GM23338 (cell line): ENCODE measurements at regions not wholly inside any gene's neighbourhood (a gene's known extent, or its start where the extent isn't known, plus 50 kb on each side); places are given as distances from the start of the nearest gene placed in this dataset.
"Not testable (repeated sequence)": the region's sequence is repeated elsewhere in the genome, so short reads cannot be mapped to it uniquely, and the experiment has no call there.

Experiments
- ATAC-seq: fragments of 200-7000 bp; cut with Tn5 transposase; 3 replicates; pipeline ENCODE4 v1.9.1; 2020
- DNase-seq: peaks from one replicate; pipeline ENCODE4 v3.0.0-alpha.2; 2015; ENCODE audit warnings: low spot score
- H2AFZ ChIP-seq: fragments of 200-600 bp; sonication (generic); 2 replicates; pipeline ENCODE4 v1.8.0; 2016; ENCODE audit warnings: antibody characterized with exemption, mild to moderate bottlenecking, moderate library complexity
- H3F3A ChIP-seq: fragments of 200-600 bp; sonication (generic); replicated peaks from 2 replicates; pipeline ENCODE4 v1.8.0; 2017; ENCODE audit warnings: antibody characterized with exemption, mixed run types, low read depth
- H3K27ac ChIP-seq: fragments of 200-600 bp; sonication (generic); 2 replicates; pipeline ENCODE4 v1.6.1; 2016; ENCODE audit warnings: low read depth
- H3K27me3 ChIP-seq: fragments of 200-600 bp; sonication (generic); 2 replicates; pipeline ENCODE4 v1.8.0; 2016; ENCODE audit warnings: mild to moderate bottlenecking, mixed run types, moderate library complexity; ENCODE audit not compliant: insufficient read depth
- H3K36me3 ChIP-seq: fragments of 200-600 bp; sonication (generic); 2 replicates; pipeline ENCODE4 v1.8.0; 2016; ENCODE audit warnings: mild to moderate bottlenecking; ENCODE audit not compliant: insufficient read depth
- H3K4me1 ChIP-seq: fragments of 200-600 bp; sonication (generic); 2 replicates; pipeline ENCODE4 v1.8.0; 2016; ENCODE audit warnings: mild to moderate bottlenecking, moderate library complexity; ENCODE audit not compliant: insufficient read depth
- H3K4me2 ChIP-seq: fragments of 200-600 bp; sonication (generic); 2 replicates; pipeline ENCODE4 v1.7.1; 2017; ENCODE audit warnings: mixed run types
- H3K4me3 ChIP-seq: fragments of 200-600 bp; sonication (generic); 2 replicates; pipeline ENCODE4 v1.6.1; 2016; ENCODE audit warnings: mixed run types
- H3K79me2 ChIP-seq: fragments of 200-600 bp; sonication (generic); replicated peaks from 2 replicates; pipeline ENCODE4 v1.8.0; 2017; ENCODE audit warnings: mild to moderate bottlenecking; ENCODE audit not compliant: insufficient read depth
- H3K9me2 ChIP-seq: fragments of 200-600 bp; sonication (generic); 2 replicates; pipeline ENCODE4 v1.8.0; 2017; ENCODE audit not compliant: insufficient read depth
- H4K20me1 ChIP-seq: fragments of 200-600 bp; sonication (generic); replicated peaks from 2 replicates; pipeline ENCODE4 v1.8.0; 2017; ENCODE audit warnings: mild to moderate bottlenecking; ENCODE audit not compliant: insufficient read depth
- H3K27ac Mint-ChIP-seq: 2 replicates; pipeline ENCODE4 v1.8.0; 2020; ENCODE audit warnings: inconsistent platforms, mild to moderate bottlenecking, moderate library complexity, mixed read lengths
- H3K27me3 Mint-ChIP-seq: 3 replicates; pipeline ENCODE4 v1.8.0; 2022; ENCODE audit warnings: low read depth, mild to moderate bottlenecking, moderate library complexity, mixed read lengths, inconsistent platforms; ENCODE audit not compliant: insufficient read depth, poor library complexity
- H3K36me3 Mint-ChIP-seq: 3 replicates; pipeline ENCODE4 v1.8.0; 2021; ENCODE audit warnings: low read depth, mild to moderate bottlenecking, inconsistent platforms, moderate library complexity, mixed read lengths
- H3K4me1 Mint-ChIP-seq: 3 replicates; pipeline ENCODE4 v1.8.0; 2020; ENCODE audit warnings: mild to moderate bottlenecking, inconsistent platforms, mixed read lengths
- H3K4me3 Mint-ChIP-seq: 3 replicates; pipeline ENCODE4 v1.8.0; 2021; ENCODE audit warnings: moderate library complexity, mild to moderate bottlenecking, inconsistent platforms, mixed read lengths
- H3K9me3 Mint-ChIP-seq: 3 replicates; pipeline ENCODE4 v1.8.0; 2020; ENCODE audit warnings: moderate library complexity, mild to moderate bottlenecking, inconsistent platforms, mixed read lengths
- NANOG ChIP-seq: IDR thresholded peaks from 2 replicates; pipeline ENCODE4 v1.6.1; 2016; ENCODE audit warnings: antibody characterized with exemption, borderline replicate concordance
- ZNF114 ChIP-seq: fragments of 250-450 bp; sonication (Bioruptor Pico); IDR thresholded peaks from 2 replicates; pipeline ENCODE4 v1.5.0; 2020; ENCODE audit warnings: mild to moderate bottlenecking, moderate library complexity
- TF ChIP-seq, protein P1 (sequence below): fragments of 250-450 bp; sonication (Bioruptor Pico); IDR thresholded peaks from 2 replicates; pipeline ENCODE4 v1.5.0; 2020; ENCODE audit warnings: mild to moderate bottlenecking, moderate library complexity
- TF ChIP-seq, protein P2 (sequence below), 2 experiments: fragments of 200-600 bp in 1 of 2; sonication (generic) in 1 of 2; conservative IDR thresholded peaks; 2 replicates each; pipeline versions ENCODE4 v1.5.1 to v1.6.1; 2016 to 2017; ENCODE audit warnings: antibody characterized with exemption in 2 of 2, low read depth in 2 of 2, mild to moderate bottlenecking in 2 of 2, moderate library complexity in 1 of 2

DNA sequence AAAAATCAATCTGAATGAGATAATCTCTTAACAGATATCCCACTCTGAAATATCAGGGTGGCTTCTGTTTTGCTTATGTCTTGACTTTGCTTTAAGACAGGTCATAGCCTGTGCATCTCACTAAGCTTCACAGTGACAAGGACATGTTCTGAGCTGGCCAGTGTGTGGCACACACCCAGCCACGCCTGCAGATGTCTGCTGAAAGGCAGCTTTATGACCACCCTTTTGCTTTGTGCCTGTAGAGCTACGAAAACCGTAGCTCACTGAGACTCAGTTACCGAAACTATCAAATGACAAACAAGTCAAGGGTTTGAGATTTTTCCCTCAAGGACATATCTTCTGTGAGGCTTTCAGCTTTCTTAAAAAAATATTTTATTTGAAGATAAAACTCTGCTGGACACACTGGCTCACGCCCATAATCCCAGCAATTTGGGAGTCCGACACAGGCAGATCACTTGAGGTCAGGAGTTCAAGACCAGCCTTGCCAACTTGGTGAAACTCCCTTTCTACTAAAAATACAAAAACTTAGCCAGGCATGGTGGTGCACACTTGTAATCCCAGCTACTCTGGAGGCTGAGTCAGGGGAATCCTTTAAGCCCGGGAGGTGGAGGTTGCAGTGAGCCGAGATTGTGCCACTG, 233.2 kb downstream of the SPATA31A1 start (continued):
- TF ChIP-seq, protein P1, sequence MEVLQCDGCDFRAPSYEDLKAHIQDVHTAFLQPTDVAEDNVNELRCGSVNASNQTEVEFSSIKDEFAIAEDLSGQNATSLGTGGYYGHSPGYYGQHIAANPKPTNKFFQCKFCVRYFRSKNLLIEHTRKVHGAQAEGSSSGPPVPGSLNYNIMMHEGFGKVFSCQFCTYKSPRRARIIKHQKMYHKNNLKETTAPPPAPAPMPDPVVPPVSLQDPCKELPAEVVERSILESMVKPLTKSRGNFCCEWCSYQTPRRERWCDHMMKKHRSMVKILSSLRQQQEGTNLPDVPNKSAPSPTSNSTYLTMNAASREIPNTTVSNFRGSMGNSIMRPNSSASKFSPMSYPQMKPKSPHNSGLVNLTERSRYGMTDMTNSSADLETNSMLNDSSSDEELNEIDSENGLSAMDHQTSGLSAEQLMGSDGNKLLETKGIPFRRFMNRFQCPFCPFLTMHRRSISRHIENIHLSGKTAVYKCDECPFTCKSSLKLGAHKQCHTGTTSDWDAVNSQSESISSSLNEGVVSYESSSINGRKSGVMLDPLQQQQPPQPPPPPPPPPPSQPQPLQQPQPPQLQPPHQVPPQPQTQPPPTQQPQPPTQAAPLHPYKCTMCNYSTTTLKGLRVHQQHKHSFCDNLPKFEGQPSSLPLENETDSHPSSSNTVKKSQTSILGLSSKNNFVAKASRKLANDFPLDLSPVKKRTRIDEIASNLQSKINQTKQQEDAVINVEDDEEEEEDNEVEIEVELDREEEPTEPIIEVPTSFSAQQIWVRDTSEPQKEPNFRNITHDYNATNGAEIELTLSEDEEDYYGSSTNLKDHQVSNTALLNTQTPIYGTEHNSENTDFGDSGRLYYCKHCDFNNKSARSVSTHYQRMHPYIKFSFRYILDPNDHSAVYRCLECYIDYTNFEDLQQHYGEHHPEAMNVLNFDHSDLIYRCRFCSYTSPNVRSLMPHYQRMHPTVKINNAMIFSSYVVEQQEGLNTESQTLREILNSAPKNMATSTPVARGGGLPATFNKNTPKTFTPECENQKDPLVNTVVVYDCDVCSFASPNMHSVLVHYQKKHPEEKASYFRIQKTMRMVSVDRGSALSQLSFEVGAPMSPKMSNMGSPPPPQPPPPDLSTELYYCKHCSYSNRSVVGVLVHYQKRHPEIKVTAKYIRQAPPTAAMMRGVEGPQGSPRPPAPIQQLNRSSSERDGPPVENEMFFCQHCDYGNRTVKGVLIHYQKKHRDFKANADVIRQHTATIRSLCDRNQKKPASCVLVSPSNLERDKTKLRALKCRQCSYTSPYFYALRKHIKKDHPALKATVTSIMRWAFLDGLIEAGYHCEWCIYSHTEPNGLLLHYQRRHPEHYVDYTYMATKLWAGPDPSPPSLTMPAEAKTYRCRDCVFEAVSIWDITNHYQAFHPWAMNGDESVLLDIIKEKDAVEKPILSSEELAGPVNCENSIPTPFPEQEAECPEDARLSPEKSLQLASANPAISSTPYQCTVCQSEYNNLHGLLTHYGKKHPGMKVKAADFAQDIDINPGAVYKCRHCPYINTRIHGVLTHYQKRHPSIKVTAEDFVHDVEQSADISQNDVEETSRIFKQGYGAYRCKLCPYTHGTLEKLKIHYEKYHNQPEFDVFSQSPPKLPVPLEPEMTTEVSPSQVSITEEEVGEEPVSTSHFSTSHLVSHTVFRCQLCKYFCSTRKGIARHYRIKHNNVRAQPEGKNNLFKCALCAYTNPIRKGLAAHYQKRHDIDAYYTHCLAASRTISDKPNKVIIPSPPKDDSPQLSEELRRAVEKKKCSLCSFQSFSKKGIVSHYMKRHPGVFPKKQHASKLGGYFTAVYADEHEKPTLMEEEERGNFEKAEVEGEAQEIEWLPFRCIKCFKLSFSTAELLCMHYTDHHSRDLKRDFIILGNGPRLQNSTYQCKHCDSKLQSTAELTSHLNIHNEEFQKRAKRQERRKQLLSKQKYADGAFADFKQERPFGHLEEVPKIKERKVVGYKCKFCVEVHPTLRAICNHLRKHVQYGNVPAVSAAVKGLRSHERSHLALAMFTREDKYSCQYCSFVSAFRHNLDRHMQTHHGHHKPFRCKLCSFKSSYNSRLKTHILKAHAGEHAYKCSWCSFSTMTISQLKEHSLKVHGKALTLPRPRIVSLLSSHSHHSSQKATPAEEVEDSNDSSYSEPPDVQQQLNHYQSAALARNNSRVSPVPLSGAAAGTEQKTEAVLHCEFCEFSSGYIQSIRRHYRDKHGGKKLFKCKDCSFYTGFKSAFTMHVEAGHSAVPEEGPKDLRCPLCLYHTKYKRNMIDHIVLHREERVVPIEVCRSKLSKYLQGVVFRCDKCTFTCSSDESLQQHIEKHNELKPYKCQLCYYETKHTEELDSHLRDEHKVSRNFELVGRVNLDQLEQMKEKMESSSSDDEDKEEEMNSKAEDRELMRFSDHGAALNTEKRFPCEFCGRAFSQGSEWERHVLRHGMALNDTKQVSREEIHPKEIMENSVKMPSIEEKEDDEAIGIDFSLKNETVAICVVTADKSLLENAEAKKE: no peak
- TF ChIP-seq, protein P2, sequence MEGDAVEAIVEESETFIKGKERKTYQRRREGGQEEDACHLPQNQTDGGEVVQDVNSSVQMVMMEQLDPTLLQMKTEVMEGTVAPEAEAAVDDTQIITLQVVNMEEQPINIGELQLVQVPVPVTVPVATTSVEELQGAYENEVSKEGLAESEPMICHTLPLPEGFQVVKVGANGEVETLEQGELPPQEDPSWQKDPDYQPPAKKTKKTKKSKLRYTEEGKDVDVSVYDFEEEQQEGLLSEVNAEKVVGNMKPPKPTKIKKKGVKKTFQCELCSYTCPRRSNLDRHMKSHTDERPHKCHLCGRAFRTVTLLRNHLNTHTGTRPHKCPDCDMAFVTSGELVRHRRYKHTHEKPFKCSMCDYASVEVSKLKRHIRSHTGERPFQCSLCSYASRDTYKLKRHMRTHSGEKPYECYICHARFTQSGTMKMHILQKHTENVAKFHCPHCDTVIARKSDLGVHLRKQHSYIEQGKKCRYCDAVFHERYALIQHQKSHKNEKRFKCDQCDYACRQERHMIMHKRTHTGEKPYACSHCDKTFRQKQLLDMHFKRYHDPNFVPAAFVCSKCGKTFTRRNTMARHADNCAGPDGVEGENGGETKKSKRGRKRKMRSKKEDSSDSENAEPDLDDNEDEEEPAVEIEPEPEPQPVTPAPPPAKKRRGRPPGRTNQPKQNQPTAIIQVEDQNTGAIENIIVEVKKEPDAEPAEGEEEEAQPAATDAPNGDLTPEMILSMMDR (conservative IDR thresholded peaks at IDR 0.05; ENCODE audit: low read depth in 2 of 2): no peak
- TF ChIP-seq ZNF114 (CRISPR knock-in tag): no peak
- TF ChIP-seq NANOG: no peak

DNA sequence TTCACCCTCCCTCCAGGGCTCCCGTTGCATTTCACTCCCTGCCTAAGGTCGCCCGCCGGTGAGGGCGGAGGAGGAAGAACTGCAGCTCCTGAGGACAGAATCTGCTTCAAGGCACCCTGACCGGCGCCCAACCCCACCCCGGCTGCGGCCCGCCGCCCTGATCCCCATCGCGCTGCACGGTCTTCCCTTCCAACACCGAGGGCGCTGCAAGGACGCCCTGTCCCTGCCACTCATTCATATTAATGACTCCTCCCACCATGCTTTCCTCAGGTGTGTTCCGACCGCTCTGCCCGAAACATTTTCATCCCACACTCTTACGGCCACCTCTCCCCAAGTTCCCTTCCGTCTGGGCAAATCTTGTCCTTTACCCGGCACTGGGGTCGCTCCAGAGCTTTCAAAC, 248.6 kb downstream of the SPATA31A1 start:
- not testable (repeated sequence) for H3K9me3 Mint-ChIP-seq, H3K27ac ChIP-seq, H3K4me1 Mint-ChIP-seq, H3K4me2 ChIP-seq, H3K36me3 ChIP-seq, H3K9me2 ChIP-seq, H3K27me3 ChIP-seq, H3K4me1 ChIP-seq, H3K36me3 Mint-ChIP-seq, H4K20me1 ChIP-seq, H3K27ac Mint-ChIP-seq, H3K4me3 ChIP-seq, DNase-seq, H3K27me3 Mint-ChIP-seq, H2AFZ ChIP-seq, H3F3A ChIP-seq, H3K79me2 ChIP-seq
- H3K4me3 Mint-ChIP-seq: peak overlapping the region; percentile 40; the same call in 1 of the 3 replicates
- ATAC-seq: peak; percentile 79

DNA sequence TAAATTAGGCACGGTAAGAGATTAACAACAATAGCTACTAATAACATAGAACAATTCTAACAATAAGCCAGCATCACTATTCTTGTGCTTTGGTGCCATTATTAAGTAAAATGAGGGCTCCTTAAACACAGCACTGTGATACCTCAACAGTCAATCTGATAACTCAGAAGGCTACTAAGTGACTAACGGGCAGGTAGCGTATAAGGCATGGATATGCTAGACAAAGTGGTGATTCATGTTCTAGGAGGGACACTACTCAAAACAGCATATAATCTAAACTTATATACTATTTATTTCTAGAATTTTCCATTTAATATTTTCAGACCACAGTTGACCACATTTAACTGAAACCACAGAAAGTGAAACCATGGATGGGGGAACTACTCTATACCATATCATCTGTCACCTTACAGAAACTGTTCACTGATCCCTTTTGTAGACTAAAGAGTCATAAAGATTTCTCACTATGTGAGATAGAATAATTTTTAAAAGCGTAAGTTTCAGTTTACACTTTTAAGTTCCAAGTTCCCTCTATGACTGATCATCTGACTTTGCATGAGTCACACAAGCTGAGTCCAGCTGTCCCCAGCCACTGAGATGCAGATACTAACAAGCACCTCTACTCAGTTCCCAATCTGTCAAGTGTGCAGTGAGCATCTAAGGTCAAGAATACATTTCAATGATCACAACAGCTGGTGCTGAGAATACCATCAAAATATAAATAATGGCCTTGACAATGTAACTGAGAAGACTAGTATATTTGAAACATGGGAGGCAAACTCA, 256.2 kb downstream of the SPATA31A1 start:
- not testable (repeated sequence) for H3K9me2 ChIP-seq, H3K27ac ChIP-seq, H3K4me3 Mint-ChIP-seq, H3K4me1 Mint-ChIP-seq, H3K9me3 Mint-ChIP-seq, H3K4me1 ChIP-seq, H3F3A ChIP-seq, ATAC-seq, DNase-seq, H3K36me3 ChIP-seq, H3K36me3 Mint-ChIP-seq, H2AFZ ChIP-seq, H3K27ac Mint-ChIP-seq, H3K4me2 ChIP-seq, H4K20me1 ChIP-seq, H3K27me3 Mint-ChIP-seq, H3K27me3 ChIP-seq, H3K79me2 ChIP-seq, H3K4me3 ChIP-seq

DNA sequence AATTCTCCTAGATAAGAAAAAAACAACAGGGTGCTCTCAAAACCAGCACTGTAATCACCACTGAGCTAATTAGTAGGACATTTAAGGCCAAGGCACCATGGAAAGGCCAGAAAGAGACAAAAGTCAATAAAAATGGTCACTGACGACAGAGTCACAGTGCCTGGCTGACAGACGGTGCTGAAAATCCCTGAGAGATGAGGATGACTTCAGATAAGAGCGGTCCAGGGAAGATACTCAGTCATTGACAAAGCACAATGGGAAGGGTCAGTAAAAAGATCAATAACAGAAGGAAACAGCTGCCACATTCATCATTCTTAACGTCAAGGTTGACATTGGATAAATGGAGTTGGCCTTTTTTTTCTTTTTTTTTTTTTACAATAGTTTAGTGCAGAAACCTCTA, 261.0 kb downstream of the SPATA31A1 start:
- H3K27me3 ChIP-seq, H3K4me3 Mint-ChIP-seq: not testable (repeated sequence)

More for the DNA sequence above, 261.0 kb downstream of the SPATA31A1 start:
- H3K4me2 ChIP-seq, H3K4me3 ChIP-seq, H3K79me2 ChIP-seq, H2AFZ ChIP-seq, H3K27ac ChIP-seq, H3K27ac Mint-ChIP-seq, H3K27me3 Mint-ChIP-seq, H3F3A ChIP-seq, H3K36me3 ChIP-seq, H3K9me3 Mint-ChIP-seq, H4K20me1 ChIP-seq, DNase-seq, H3K4me1 Mint-ChIP-seq, H3K4me1 ChIP-seq, H3K36me3 Mint-ChIP-seq, H3K9me2 ChIP-seq, ATAC-seq: not testable (repeated sequence)
